Astrocyte (in vitro differentiated cells and primary cell): ENCODE measurements at regions not wholly inside any gene's neighbourhood (a gene's known extent, or its start where the extent isn't known, plus 50 kb on each side); places are given as distances from the start of the nearest gene placed in this dataset.

Experiments used
- DNase-seq: peaks from one replicate; pipeline ENCODE4 v3.0.0-alpha.2; 2010; ENCODE audit warnings: low read depth
- FAIRE-seq: peaks from 2 replicates; lab custom pipeline; 2011; peaks lifted over from hg19 to GRCh38; lab: Jason Lieb, UNC
- H2AFZ ChIP-seq: 2 replicates; pipeline ENCODE4 v1.6.0; 2012; ENCODE audit warnings: low read depth, low read length, inconsistent platforms
- H3K27ac ChIP-seq: 2 replicates; pipeline ENCODE4 v1.5.1; 2011; ENCODE audit warnings: low read depth, low read length, inconsistent platforms
- H3K27me3 ChIP-seq: 2 replicates; pipeline ENCODE4 v1.6.0; 2011; ENCODE audit warnings: low read length, inconsistent platforms; ENCODE audit not compliant: insufficient read depth
- H3K36me3 ChIP-seq: 2 replicates; pipeline ENCODE4 v1.5.1; 2011; ENCODE audit warnings: low read length, inconsistent platforms; ENCODE audit not compliant: insufficient read depth
- H3K4me1 ChIP-seq: 2 replicates; pipeline ENCODE4 v1.5.1; 2011; ENCODE audit warnings: low read length, inconsistent platforms; ENCODE audit not compliant: insufficient read depth
- H3K4me2 ChIP-seq: 2 replicates; pipeline ENCODE4 v1.6.0; 2012; ENCODE audit warnings: low read length, inconsistent platforms
- H3K4me3 ChIP-seq: 2 replicates; pipeline ENCODE4 v1.5.1; 2011; ENCODE audit warnings: low read depth, mild to moderate bottlenecking, low read length, inconsistent platforms; ENCODE audit not compliant: insufficient read depth
- H3K79me2 ChIP-seq: 2 replicates; pipeline ENCODE4 v1.6.0; 2012; ENCODE audit warnings: mild to moderate bottlenecking, low read length, inconsistent platforms; ENCODE audit not compliant: insufficient read depth
- H3K9ac ChIP-seq: 2 replicates; pipeline ENCODE4 v1.6.0; 2012; ENCODE audit warnings: mild to moderate bottlenecking, low read length, inconsistent platforms
- H3K9me3 ChIP-seq: 2 replicates; pipeline ENCODE4 v1.5.1; 2012; ENCODE audit warnings: low read depth, mild to moderate bottlenecking, low read length, inconsistent platforms; ENCODE audit not compliant: insufficient read depth
- H4K20me1 ChIP-seq: 2 replicates; pipeline ENCODE4 v1.6.0; 2012; ENCODE audit warnings: low read length, inconsistent platforms; ENCODE audit not compliant: insufficient read depth
- H3K27ac Mint-ChIP-seq: one replicate; pipeline ENCODE4 v1.8.0; 2021; ENCODE audit warnings: mild to moderate bottlenecking, mixed read lengths; ENCODE audit not compliant: unreplicated experiment
- H3K27me3 Mint-ChIP-seq: one replicate; pipeline ENCODE4 v1.8.0; 2021; ENCODE audit warnings: low read depth, mixed read lengths; ENCODE audit not compliant: unreplicated experiment
- H3K36me3 Mint-ChIP-seq: one replicate; pipeline ENCODE4 v1.8.0; 2021; ENCODE audit warnings: low read depth, mixed read lengths; ENCODE audit not compliant: unreplicated experiment
- H3K4me1 Mint-ChIP-seq: one replicate; pipeline ENCODE4 v1.8.0; 2021; ENCODE audit warnings: low read depth, mixed read lengths; ENCODE audit not compliant: unreplicated experiment
- H3K4me3 Mint-ChIP-seq: one replicate; pipeline ENCODE4 v1.8.0; 2021; ENCODE audit warnings: mild to moderate bottlenecking, moderate library complexity, mixed read lengths; ENCODE audit not compliant: unreplicated experiment
- H3K9me3 Mint-ChIP-seq: one replicate; pipeline ENCODE4 v1.8.0; 2021; ENCODE audit warnings: mild to moderate bottlenecking, mixed read lengths; ENCODE audit not compliant: unreplicated experiment
- CTCF ChIP-seq: IDR thresholded peaks from 2 replicates; pipeline ENCODE4 v1.5.1; 2011; ENCODE audit warnings: low read depth, mild to moderate bottlenecking, inconsistent platforms, low read length, moderate library complexity; ENCODE audit not compliant: insufficient read depth
- EZH2 ChIP-seq: IDR thresholded peaks from 2 replicates; pipeline ENCODE4 v1.6.1; 2012; ENCODE audit warnings: mild to moderate bottlenecking, low read length, inconsistent platforms; ENCODE audit not compliant: insufficient read depth

GRCh38 chr4:112807083-112807482 lies 170.1 kb downstream of the LARP7 start:
- Histone ChIP-seq H3K9ac (no peak overlapping the region), H3K9me3 (no peaks in the 10 kb centered on the region), H3K79me2 (no peaks in the 10 kb centered on the region), H3K36me3 (no peaks in the 10 kb centered on the region), H3K4me1 (no peaks in the 10 kb centered on the region), H3K27me3 (no peaks in the 10 kb centered on the region), H4K20me1 (no peaks in the 10 kb centered on the region), H3K4me2 (no peak overlapping the region), H3K27ac (no peak overlapping the region), H2AFZ (no peak overlapping the region), H3K4me3 (no peak overlapping the region)
- no peaks in the 10 kb centered on the region for H3K9me3 Mint-ChIP-seq
- FAIRE-seq (no peak), DNase-seq (no peak)
- H3K27ac Mint-ChIP-seq = no peak overlapping the region
- peaks cover 3% of the 10 kb centered on the region for H3K4me1 Mint-ChIP-seq
- no peaks in the 10 kb centered on the region for H3K27me3 Mint-ChIP-seq
- no peaks in the 10 kb centered on the region for H3K36me3 Mint-ChIP-seq
- TF ChIP-seq CTCF (no peak), EZH2 (no peak)
- no peak overlapping the region for H3K4me3 Mint-ChIP-seq

GRCh38 chr4:112808001-112808400 lies 171.1 kb downstream of the LARP7 start:
- no peak overlapping the region for H2AFZ ChIP-seq
- no peaks in the 10 kb centered on the region for H3K36me3 ChIP-seq
- no peaks in the 10 kb centered on the region for H3K4me1 ChIP-seq
- no peaks in the 10 kb centered on the region for H3K79me2 ChIP-seq
- no peaks in the 10 kb centered on the region for H3K9me3 ChIP-seq
- no peak overlapping the region for H3K27ac ChIP-seq
- Mint-ChIP-seq H3K27ac (no peak overlapping the region), H3K4me3 (no peak overlapping the region), H3K36me3 (no peaks in the 10 kb centered on the region), H3K4me1 (peaks cover 3% of the 10 kb centered on the region), H3K9me3 (no peaks in the 10 kb centered on the region), H3K27me3 (no peaks in the 10 kb centered on the region)
- H3K27me3 ChIP-seq = no peaks in the 10 kb centered on the region
- no peak overlapping the region for H3K4me2 ChIP-seq
- no peak overlapping the region for H3K4me3 ChIP-seq
- no peaks in the 10 kb centered on the region for H4K20me1 ChIP-seq
- TF ChIP-seq EZH2 = no peak
- TF ChIP-seq CTCF = no peak
- DNase-seq (no peak), FAIRE-seq (no peak)
- H3K9ac ChIP-seq = no peak overlapping the region

GRCh38 chr4:112813790-112814189 lies 176.8 kb downstream of the LARP7 start:
- Mint-ChIP-seq H3K27ac (peak overlapping the region; percentile 80), H3K4me1 (peaks cover 12% of the 10 kb centered on the region), H3K36me3 (no peaks in the 10 kb centered on the region), H3K4me3 (no peak overlapping the region), H3K9me3 (no peaks in the 10 kb centered on the region), H3K27me3 (no peaks in the 10 kb centered on the region)
- FAIRE-seq = no peak
- TF ChIP-seq CTCF (no peak), EZH2 (no peak)
- DNase-seq = peak; percentile 41
- no peak overlapping the region for H3K9ac ChIP-seq
- no peaks in the 10 kb centered on the region for H4K20me1 ChIP-seq
- H3K4me3 ChIP-seq = no peak overlapping the region
- H2AFZ ChIP-seq = peak overlapping the region; percentile 13
- H3K4me1 ChIP-seq = peaks cover 4% of the 10 kb centered on the region
- H3K9me3 ChIP-seq = no peaks in the 10 kb centered on the region
- no peaks in the 10 kb centered on the region for H3K36me3 ChIP-seq
- H3K27ac ChIP-seq = no peak overlapping the region
- H3K27me3 ChIP-seq = no peaks in the 10 kb centered on the region
- H3K79me2 ChIP-seq = no peaks in the 10 kb centered on the region
- no peak overlapping the region for H3K4me2 ChIP-seq
